ENCODE measurements at regions not wholly inside any gene's neighbourhood (a gene's known extent, or its start where the extent isn't known, plus 50 kb on each side); places are given as distances from the start of the nearest gene placed in this dataset.

GRCh38 chr4:58807843-58808615, 1697.8 kb upstream of the IGFBP7 start:
- no peaks in the 10 kb centered on the region for H4K20me1 ChIP-seq (ENCODE audit: low read length)
- ATAC-seq (peak; percentile 72), DNase-seq (peak; percentile 94)
- H3K27me3 ChIP-seq (ENCODE audit: low read length) = no peaks in the 10 kb centered on the region
- H2AFZ ChIP-seq (ENCODE audit: low read length) = no peak overlapping the region
- H3K9me3 ChIP-seq (ENCODE audit: low read length) = no peaks in the 10 kb centered on the region
- POLR2A ChIA-PET (ENCODE audit: unreplicated experiment) = interaction anchor here (0.5 kb wide), 1 partner anchor 48 kb away, joined by 3 read pairs; no protein-coding TSS in a partner anchor
- H3K4me1 ChIP-seq (ENCODE audit: insufficient read depth, low read length) = peaks cover 39% of the 10 kb centered on the region
- BruUV-seq (replicated peaks) = no TSS peak
- CTCF ChIA-PET = no interaction called here
- peak overlapping the region; percentile 95 for H3K27ac ChIP-seq (ENCODE audit: low read length)
- no peaks in the 10 kb centered on the region for H3K9me2 ChIP-seq (replicated peaks; ENCODE audit: low read length)
- H3K9ac ChIP-seq (ENCODE audit: low read length) = peak overlapping the region; percentile 69
- no peak overlapping the region for H3K4me3 ChIP-seq (ENCODE audit: low read length)
- peak overlapping the region; percentile 61 for H3K4me2 ChIP-seq (ENCODE audit: low read length)
- intact Hi-C loops (cut with micrococcal nuclease) = loop anchor here (1.0 to 5.0 kb wide), 4 partner anchors 29 to 46 kb away; no protein-coding TSS in a partner anchor
- H3F3A ChIP-seq (ENCODE audit: low read length, unreplicated experiment) = peaks cover 10% of the 10 kb centered on the region
- no peaks in the 10 kb centered on the region for H3K36me3 ChIP-seq (ENCODE audit: low read depth, low read length)
- no peaks in the 10 kb centered on the region for H3K79me2 ChIP-seq (ENCODE audit: low read length)
- TF ChIP-seq CTCF (conservative IDR thresholded peaks at IDR 0.05; ENCODE audit: low read depth, low read length) (no peak), EZH2 (IDR thresholded peaks at IDR 0.05; ENCODE audit: low read length, unreplicated experiment) (no peak), EZH2phosphoT487 (IDR thresholded peaks at IDR 0.05; ENCODE audit: borderline replicate concordance, low read length) (no peak)

DNA sequence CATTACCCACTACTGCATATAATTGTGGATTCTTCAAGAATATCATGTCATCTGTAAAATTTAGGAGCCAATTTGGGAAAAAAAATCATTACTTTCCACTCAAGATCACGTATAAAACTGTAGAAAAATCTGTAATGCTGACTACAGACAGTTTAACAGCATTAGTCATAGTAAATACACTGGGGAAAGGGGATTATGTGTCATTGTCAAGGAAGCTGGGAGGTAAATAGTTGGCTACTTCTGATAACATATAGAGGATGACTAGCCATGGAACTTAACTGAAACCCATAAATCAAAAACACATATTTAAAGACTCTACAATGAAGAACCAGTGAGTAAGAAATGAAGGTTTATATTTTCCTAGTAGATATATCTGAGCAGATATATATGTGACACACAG, 1666.4 kb upstream of the IGFBP7 start:
- no peaks in the 10 kb centered on the region for H3K27me3 ChIP-seq (ENCODE audit: low read length)
- peak overlapping the region; percentile 14; the same call in 1 of the 2 replicates for H3K4me3 ChIP-seq (ENCODE audit: low read length)
- no peak for TF ChIP-seq CTCF (conservative IDR thresholded peaks at IDR 0.05; ENCODE audit: low read depth, low read length)
- no peak for TF ChIP-seq EZH2 (IDR thresholded peaks at IDR 0.05; ENCODE audit: low read length, unreplicated experiment)
- TF ChIP-seq EZH2phosphoT487 (IDR thresholded peaks at IDR 0.05; ENCODE audit: borderline replicate concordance, low read length) = no peak
- H3K27ac ChIP-seq (ENCODE audit: low read length) = peak overlapping the region; percentile 87
- H3K4me2 ChIP-seq (ENCODE audit: low read length) = peak overlapping the region; percentile 64
- no peaks in the 10 kb centered on the region for H3F3A ChIP-seq (ENCODE audit: low read length, unreplicated experiment)
- no TSS peak for BruUV-seq (replicated peaks)
- ChIA-PET CTCF (no interaction called here), POLR2A (ENCODE audit: unreplicated experiment) (no interaction called here)
- no peaks in the 10 kb centered on the region for H3K9me2 ChIP-seq (replicated peaks; ENCODE audit: low read length)
- H3K9ac ChIP-seq (ENCODE audit: low read length) = peak overlapping the region; percentile 48
- peaks cover 28% of the 10 kb centered on the region for H3K4me1 ChIP-seq (ENCODE audit: insufficient read depth, low read length)
- no peaks in the 10 kb centered on the region for H3K36me3 ChIP-seq (ENCODE audit: low read depth, low read length)
- H4K20me1 ChIP-seq (ENCODE audit: low read length) = no peaks in the 10 kb centered on the region
- peak; percentile 92 for DNase-seq
- ATAC-seq = peak; percentile 99
- H3K79me2 ChIP-seq (ENCODE audit: low read length) = no peaks in the 10 kb centered on the region
- intact Hi-C loops (cut with micrococcal nuclease) = loop anchor here (1.0 kb wide), 2 partner anchors 31 to 281 kb away; no protein-coding TSS in a partner anchor
- H3K9me3 ChIP-seq (ENCODE audit: low read length) = no peaks in the 10 kb centered on the region
- H2AFZ ChIP-seq (ENCODE audit: low read length) = peak overlapping the region; percentile 13; the same call in 1 of the 2 replicates

DNA sequence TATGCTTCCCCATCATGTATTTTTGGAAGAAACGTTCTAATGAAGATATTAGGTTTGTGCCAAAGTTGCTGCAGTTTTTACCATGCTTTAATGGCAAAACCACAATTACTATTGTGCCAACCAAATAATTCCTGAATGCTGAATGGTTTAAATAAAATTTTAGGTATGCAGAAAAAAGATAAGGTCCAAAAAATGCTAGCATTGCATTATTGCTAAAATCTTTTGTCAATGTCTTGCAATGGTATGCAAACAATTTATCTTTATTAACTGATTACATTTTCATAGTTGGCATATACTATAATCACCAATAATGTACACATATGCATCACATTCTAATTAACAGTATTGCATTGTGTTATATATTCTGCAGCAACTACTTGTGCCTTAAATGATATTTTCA, 1657.4 kb upstream of the IGFBP7 start:
- no peak overlapping the region for H3K4me3 ChIP-seq (ENCODE audit: low read length)
- no peaks in the 10 kb centered on the region for H3F3A ChIP-seq (ENCODE audit: low read length, unreplicated experiment)
- ChIA-PET CTCF (no interaction called here), POLR2A (ENCODE audit: unreplicated experiment) (no interaction called here)
- H2AFZ ChIP-seq (ENCODE audit: low read length) = 0 out of 2 replicates have a peak overlapping the region, but pooled peaks have one; percentile 22
- no peaks in the 10 kb centered on the region for H3K27me3 ChIP-seq (ENCODE audit: low read length)
- DNase-seq (peak; percentile 33), ATAC-seq (peak; percentile 27; the same call in 1 of the 2 replicates)
- no peaks in the 10 kb centered on the region for H3K36me3 ChIP-seq (ENCODE audit: low read depth, low read length)
- no peaks in the 10 kb centered on the region for H4K20me1 ChIP-seq (ENCODE audit: low read length)
- H3K4me1 ChIP-seq (ENCODE audit: insufficient read depth, low read length) = peaks cover 17% of the 10 kb centered on the region
- no peaks in the 10 kb centered on the region for H3K79me2 ChIP-seq (ENCODE audit: low read length)
- H3K9me3 ChIP-seq (ENCODE audit: low read length) = no peaks in the 10 kb centered on the region
- intact Hi-C loops (cut with micrococcal nuclease) = no loop called here
- no TSS peak for BruUV-seq (replicated peaks)
- no peak overlapping the region for H3K9ac ChIP-seq (ENCODE audit: low read length)
- no peak overlapping the region for H3K27ac ChIP-seq (ENCODE audit: low read length)
- TF ChIP-seq EZH2 (IDR thresholded peaks at IDR 0.05; ENCODE audit: low read length, unreplicated experiment) = no peak
- TF ChIP-seq EZH2phosphoT487 (IDR thresholded peaks at IDR 0.05; ENCODE audit: borderline replicate concordance, low read length) = no peak
- TF ChIP-seq CTCF (conservative IDR thresholded peaks at IDR 0.05; ENCODE audit: low read depth, low read length) = no peak
- no peaks in the 10 kb centered on the region for H3K9me2 ChIP-seq (replicated peaks; ENCODE audit: low read length)
- peak overlapping the region; percentile 35 for H3K4me2 ChIP-seq (ENCODE audit: low read length)

Data from PC-3 (cell line).